GM19240 (cell line): ENCODE measurements at regions not wholly inside any gene's neighbourhood (a gene's known extent, or its start where the extent isn't known, plus 50 kb on each side); places are given as distances from the start of the nearest gene placed in this dataset.
"Not testable (repeated sequence)": the region's sequence is repeated elsewhere in the genome, so short reads cannot be mapped to it uniquely, and the experiment has no call there.

ENCODE experiments used
- DNase-seq: peaks from one replicate; pipeline ENCODE4 v3.0.0; 2011; ENCODE audit warnings: low spot score; ENCODE audit not compliant: insufficient read length

- DNase-seq, result no peak
Observed at GRCh38 chr6:15739353-15739752, 76.5 kb upstream of the DTNBP1 start.

GRCh38 chr6:15738195-15738594 is 75.4 kb upstream of the DTNBP1 start:
- not testable (repeated sequence) for DNase-seq

- DNase-seq, result no peak
Observed at GRCh38 chr6:15736297-15736696, 73.5 kb upstream of the DTNBP1 start.

- DNase-seq, result no peak
Observed at GRCh38 chr6:15735567-15736265, 72.9 kb upstream of the DTNBP1 start.

DNA sequence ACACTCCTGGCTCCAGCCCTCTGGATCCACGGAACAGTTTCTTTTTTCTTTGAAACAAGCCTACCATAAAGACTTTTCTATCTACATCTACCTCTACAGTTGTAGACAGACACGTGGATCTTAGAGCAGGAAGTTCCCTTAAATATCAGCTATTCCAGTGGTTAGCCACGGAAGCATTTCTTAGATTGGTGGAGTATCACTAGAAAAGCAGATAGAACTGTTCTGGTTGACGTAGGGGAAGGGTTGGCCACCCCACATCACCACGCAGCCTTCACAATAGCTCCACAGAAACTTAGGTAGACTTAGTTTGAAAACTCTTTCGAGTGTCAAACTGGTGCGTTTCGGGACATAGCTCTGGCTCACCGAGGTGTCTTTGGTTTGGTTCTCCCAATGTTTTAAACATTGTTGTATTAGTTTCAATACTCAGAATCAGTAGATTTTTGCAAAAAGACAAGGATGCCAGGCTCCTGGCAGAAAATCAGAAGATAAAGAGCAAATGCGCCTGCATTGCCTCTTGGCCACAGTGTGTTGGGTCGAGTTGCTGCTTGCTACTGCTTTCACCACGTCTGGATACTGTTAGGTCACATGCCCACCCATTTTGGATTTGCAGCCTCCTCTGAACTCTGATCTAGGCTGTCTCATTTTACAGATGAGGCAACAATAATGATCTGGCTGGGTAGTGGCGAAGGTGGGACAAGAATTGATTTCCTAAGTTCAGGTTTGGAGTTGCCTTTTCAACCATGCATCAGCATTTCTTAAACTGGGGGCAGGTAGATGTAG is 71.5 kb upstream of the DTNBP1 start:
- DNase-seq, result no peak

DNA sequence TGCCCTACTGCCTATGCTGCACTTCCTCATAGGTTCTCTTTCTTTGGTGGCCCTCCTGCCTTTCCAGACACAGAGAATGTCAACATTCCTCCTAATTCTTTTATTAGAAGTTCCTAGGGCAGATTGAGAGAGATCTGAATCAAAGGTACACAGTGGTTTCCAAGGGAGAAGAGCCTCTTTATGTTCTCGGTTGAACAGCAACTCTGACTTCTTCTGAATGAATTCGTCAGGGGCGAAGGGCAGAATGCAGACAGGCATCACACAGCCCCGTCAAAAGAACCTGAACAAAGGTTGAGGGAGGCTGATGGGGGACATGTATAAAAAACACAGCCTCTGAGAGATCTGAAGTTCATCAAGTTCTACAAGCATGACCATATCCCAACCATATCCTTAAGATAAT is 68.1 kb upstream of the DTNBP1 start:
- no peak for DNase-seq

DNA sequence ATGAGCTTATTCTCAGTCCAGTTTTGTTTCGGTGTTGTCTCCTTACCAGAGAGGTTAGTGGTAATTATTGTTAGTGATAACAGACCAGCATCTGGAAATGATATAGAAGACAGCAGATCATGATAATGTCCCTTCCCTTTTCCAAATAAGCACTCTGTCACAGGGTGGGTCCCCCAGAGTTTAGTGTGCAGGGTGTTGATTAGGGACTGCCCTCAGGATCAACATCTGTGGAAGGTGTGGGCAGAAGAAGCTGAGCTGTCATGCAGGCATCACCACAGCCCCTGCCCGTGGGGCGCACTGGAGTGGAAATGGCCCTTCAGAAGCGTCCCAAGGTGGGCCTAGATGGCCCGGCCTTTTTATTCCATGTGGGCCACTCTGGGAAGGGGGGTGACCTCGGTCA is 67.6 kb upstream of the DTNBP1 start:
- no peak for DNase-seq

DNA sequence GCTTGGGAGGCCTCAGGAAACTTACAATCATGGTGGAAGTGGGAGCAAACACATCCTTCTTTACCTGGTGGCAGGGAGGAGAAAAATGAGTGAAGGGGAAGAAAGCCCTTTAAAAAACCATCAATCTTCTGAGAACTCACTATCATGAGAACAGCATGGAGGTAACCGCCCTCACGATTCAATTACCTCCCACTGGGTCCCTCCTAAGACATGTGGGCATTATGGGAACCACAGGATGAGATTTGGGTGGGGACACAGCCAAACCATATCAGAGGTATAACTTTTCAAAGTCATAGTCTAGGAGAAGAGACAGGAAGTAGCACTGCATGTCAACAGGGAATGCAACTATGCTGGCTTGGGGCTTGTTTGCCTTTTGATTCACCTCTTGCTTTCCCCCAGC is 59.9 kb upstream of the DTNBP1 start:
- DNase-seq, result no peak

DNA sequence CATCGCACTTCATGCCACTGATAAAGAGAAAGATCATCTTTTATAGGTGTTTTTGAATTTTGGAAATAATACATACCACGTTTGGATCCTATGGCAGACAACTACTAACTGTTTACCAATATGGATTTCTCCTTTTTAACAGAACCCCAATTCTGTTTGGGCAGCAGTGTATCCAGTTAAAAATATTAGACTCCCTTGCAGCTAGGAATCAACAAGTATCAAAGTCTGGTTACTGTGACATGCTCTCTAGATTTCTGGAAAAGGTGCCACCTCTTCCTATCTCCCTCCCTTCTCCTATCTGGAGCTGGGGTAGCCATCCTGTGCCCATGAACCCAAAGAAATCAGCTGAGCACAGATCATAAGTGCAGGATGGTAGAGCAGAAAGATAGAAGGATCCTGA is 54.1 kb upstream of the DTNBP1 start:
- DNase-seq, result no peak

- DNase-seq, result no peak
Observed at GRCh38 chr6:15715851-15716250, 53.0 kb upstream of the DTNBP1 start.

- DNase-seq, result no peak
Observed at GRCh38 chr6:15715060-15715459, 52.2 kb upstream of the DTNBP1 start.

GRCh38 chr6:15714658-15715057 is 51.8 kb upstream of the DTNBP1 start:
- DNase-seq, result no peak

GRCh38 chr6:15713325-15713724 is 50.5 kb upstream of the DTNBP1 start:
- no peak for DNase-seq

DNA sequence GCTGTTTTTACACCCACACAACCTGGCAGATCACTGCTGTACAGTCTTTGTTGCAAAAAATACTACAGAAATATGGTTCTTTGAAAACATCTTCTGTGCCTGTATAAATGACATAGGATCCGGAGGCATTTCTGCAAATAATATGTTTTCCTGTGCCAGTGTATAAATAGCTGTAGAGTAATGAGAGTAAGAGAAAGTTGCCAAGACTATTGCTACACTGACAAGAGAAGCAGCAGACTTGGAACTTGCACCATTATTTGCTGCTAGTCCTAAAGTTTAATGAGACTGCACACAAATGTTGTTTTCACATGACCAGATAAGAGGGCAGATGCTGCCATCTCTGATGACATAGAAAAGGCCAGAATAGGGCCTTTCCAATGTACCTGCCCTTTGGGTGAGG is 50.0 kb upstream of the DTNBP1 start:
- DNase-seq, result no peak
